Ishikawa (cell line): ENCODE measurements at regions not wholly inside any gene's neighbourhood (a gene's known extent, or its start where the extent isn't known, plus 50 kb on each side); places are given as distances from the start of the nearest gene placed in this dataset.

Experiments used
- EP300 ChIP-seq: IDR thresholded peaks from 2 replicates; pipeline ENCODE4 v1.6.1; 2012; ENCODE audit warnings: borderline replicate concordance
- MAX ChIP-seq: IDR thresholded peaks from 2 replicates; pipeline ENCODE4 v1.6.1; 2012
- NFIC ChIP-seq: IDR thresholded peaks from 2 replicates; pipeline ENCODE4 v1.6.1; 2012
- TAF1 ChIP-seq: IDR thresholded peaks from 2 replicates; pipeline ENCODE4 v1.6.1; 2012; ENCODE audit warnings: low read depth, mild to moderate bottlenecking

- no peak for TF ChIP-seq NFIC
- no peak for TF ChIP-seq TAF1
- no peak for TF ChIP-seq EP300
- no peak for TF ChIP-seq MAX
Measured at GRCh38 chr4:141356321-141356962, 135.7 kb downstream of the ZNF330 start.
